ENCODE measurements at regions not wholly inside any gene's neighbourhood (a gene's known extent, or its start where the extent isn't known, plus 50 kb on each side); places are given as distances from the start of the nearest gene placed in this dataset.

- H3K23me2 ChIP-seq (ENCODE audit: insufficient read length, low read depth, low read length, poor library complexity, severe bottlenecking): no peaks in the 10 kb centered on the region
- H3K79me2 ChIP-seq (ENCODE audit: insufficient read depth, low read length): no peaks in the 10 kb centered on the region
- no CpG with 5 or more reads among the region's 1 CpG for WGBS (ENCODE audit: extremely low coverage, insufficient read length, low lambda C conversion rate)
- no peak overlapping the region for H3T11ph ChIP-seq (ENCODE audit: low read length)
- no peaks in the 10 kb centered on the region for H4K20me1 ChIP-seq (ENCODE audit: control insufficient read depth, insufficient read depth, insufficient read length)
- no peak for TF ChIP-seq CTCF (conservative IDR thresholded peaks at IDR 0.05)
- H3K27me3 ChIP-seq (ENCODE audit: insufficient read depth, low read length): no peaks in the 10 kb centered on the region
- H3K27ac Mint-ChIP-seq: no peak overlapping the region
- no peak overlapping the region for H2BK20ac ChIP-seq (ENCODE audit: low read depth, low read length, poor library complexity, severe bottlenecking)
- H2BK15ac ChIP-seq (ENCODE audit: low read depth, low read length): no peak overlapping the region
- H3K79me1 ChIP-seq (ENCODE audit: insufficient read depth, low read depth, low read length, poor library complexity, severe bottlenecking): no peaks in the 10 kb centered on the region
- no peak overlapping the region for H3K9ac ChIP-seq (ENCODE audit: extremely low read depth, insufficient read length, low read length)
- no peak overlapping the region for H3K4me3 Mint-ChIP-seq
- no peak overlapping the region for H4K5ac ChIP-seq (ENCODE audit: insufficient read length, low read depth, low read length)
- H4K91ac ChIP-seq (ENCODE audit: insufficient read length, low read depth, low read length): no peak overlapping the region
- H2BK12ac ChIP-seq (ENCODE audit: insufficient read length, low read depth, low read length): no peak overlapping the region
- H3K36me3 Mint-ChIP-seq (ENCODE audit: insufficient read depth in 1 of 3, low read depth in 3 of 3): no peaks in the 10 kb centered on the region
- H3K14ac ChIP-seq (ENCODE audit: insufficient read depth, low read length): no peak overlapping the region
- H3K27me3 Mint-ChIP-seq (ENCODE audit: low read depth): peaks cover 4% of the 10 kb centered on the region
- no peaks in the 10 kb centered on the region for H3K9me3 ChIP-seq (ENCODE audit: control insufficient read depth, low read depth, low read length)
- no peak overlapping the region for H3K56ac ChIP-seq (ENCODE audit: insufficient read length, low read depth, low read length)
- no peak overlapping the region for H3K18ac ChIP-seq (ENCODE audit: insufficient read length, low read depth, low read length)
- peaks cover 2% of the 10 kb centered on the region; the same call in 1 of the 2 replicates for H3K4me1 ChIP-seq (ENCODE audit: insufficient read depth, low read length)
- H2BK120ac ChIP-seq (ENCODE audit: low read depth, low read length, poor library complexity, severe bottlenecking): no peak overlapping the region
- no peaks in the 10 kb centered on the region for H3K9me3 Mint-ChIP-seq
- DNase-seq: no peak
- no peak overlapping the region for H2BK5ac ChIP-seq (ENCODE audit: insufficient read length, low read length)
- no peak overlapping the region for H2AK5ac ChIP-seq (ENCODE audit: insufficient read length, low read length)
- H4K8ac ChIP-seq (replicated peaks; ENCODE audit: insufficient read length, low read depth, low read length): no peak overlapping the region
- H3K4ac ChIP-seq (ENCODE audit: low read depth, low read length): no peak overlapping the region
- no peak overlapping the region for H3K4me2 ChIP-seq (ENCODE audit: insufficient read depth, insufficient read length, low read length)
- no peak overlapping the region for H2AFZ ChIP-seq (ENCODE audit: low read length)
- H3K4me1 Mint-ChIP-seq: peaks cover 21 to 29% of the 10 kb centered on the region in 2 experiments
- no peak overlapping the region for H3K23ac ChIP-seq (ENCODE audit: insufficient read length, low read depth, low read length)
- no peak overlapping the region for H3K27ac ChIP-seq (ENCODE audit: insufficient read length, low read depth, low read length)
These were observed 167.0 kb upstream of the NECTIN1 start for GRCh38 chr11:119895981-119896380.
